ENCODE measurements at regions not wholly inside any gene's neighbourhood (a gene's known extent, or its start where the extent isn't known, plus 50 kb on each side); places are given as distances from the start of the nearest gene placed in this dataset.
A peak's percentile ranks its signal among the peaks of the same experiment; 100 is the strongest.

- in situ Hi-C loops (cut with MboI; ENCODE audit: low pct_unique_long_range_greater_than_20kb in 2 of 9, low sequenced_read_pairs in 9 of 9, unreplicated experiment in 9 of 9), result no loop called here
- ATAC-seq (replicated peaks in 6 of 8), result peak in 2 of 8 experiments; percentile 39 to 65
- H3K4me1 ChIP-seq (replicated peaks in 1 of 2), result no peaks in the 10 kb centered on the region
- no peak overlapping the region for H3K27ac ChIP-seq
- WGBS, 10 experiments, result 25 to 100% (median 91%) methylated on average over 2 to 3 of the region's 3 CpGs; no CpG with 5 or more reads in 6 of the 10 experiments
- no peak overlapping the region for H3K4me3 ChIP-seq
Observed at GRCh38 chr20:1060985-1061384, 57.4 kb upstream of the PSMF1 start.

- no peak overlapping the region for H3K4me3 ChIP-seq
- ATAC-seq (replicated peaks in 6 of 8), result no peak
- in situ Hi-C loops (cut with MboI; ENCODE audit: low pct_unique_long_range_greater_than_20kb in 2 of 9, low sequenced_read_pairs in 9 of 9, unreplicated experiment in 9 of 9), result no loop called here
- no peaks in the 10 kb centered on the region for H3K4me1 ChIP-seq (replicated peaks in 1 of 2)
- H3K27ac ChIP-seq, result no peak overlapping the region
Observed at GRCh38 chr20:1061484-1062221, 56.7 kb upstream of the PSMF1 start.

GRCh38 chr20:1062334-1063010, 55.9 kb upstream of the PSMF1 start:
- no peak for ATAC-seq (replicated peaks in 6 of 8)
- WGBS, 10 experiments, result 0 to 78% (median 48%) methylated on average over 3 to 6 of the region's 6 CpGs; no CpG with 5 or more reads in 3 of the 10 experiments
- no peaks in the 10 kb centered on the region for H3K4me1 ChIP-seq (replicated peaks in 1 of 2)
- in situ Hi-C loops (cut with MboI; ENCODE audit: low pct_unique_long_range_greater_than_20kb in 2 of 9, low sequenced_read_pairs in 9 of 9, unreplicated experiment in 9 of 9), result no loop called here
- no peak overlapping the region for H3K4me3 ChIP-seq
- no peak overlapping the region for H3K27ac ChIP-seq

Measured in motor neuron (in vitro differentiated cells).